Pancreas (tissue), 10 donors: ENCODE measurements at regions not wholly inside any gene's neighbourhood (a gene's known extent, or its start where the extent isn't known, plus 50 kb on each side); places are given as distances from the start of the nearest gene placed in this dataset.

Experiments used
- ATAC-seq, 4 donors: fragments of 200-7000 bp; cut with Tn5 transposase; one replicate each; pipeline versions ENCODE4 v1.8.0 to v1.9.1; 2020; ENCODE audit warnings: mild to moderate bottlenecking in 4 of 4, moderate library complexity in 4 of 4
- DNase-seq, 6 donors: peaks; one replicate each; pipeline ENCODE4 v3.0.0-alpha.2; 2020
- FAIRE-seq: peaks from 2 replicates; lab custom pipeline; 2012; peaks lifted over from hg19 to GRCh38; lab: Jason Lieb, UNC
- H3K27ac ChIP-seq, 4 donors: fragments of 200-600 bp; sonication (generic); 1 replicate in 3 of 4; 2 replicates in 1 of 4; pipeline versions ENCODE4 v1.5.0 to v1.8.0; 2020
- H3K27me3 ChIP-seq, 4 donors: fragments of 200-600 bp; one replicate each; pipeline ENCODE4 v1.8.0; 2021
- H3K36me3 ChIP-seq, 3 donors: fragments of 200-600 bp; sonication (generic) in 1 of 3; one replicate each; pipeline versions ENCODE4 v1.5.0 to v1.8.0; 2020 to 2021
- H3K4me1 ChIP-seq, 3 donors: fragments of 200-600 bp; one replicate each; pipeline ENCODE4 v1.8.0; 2021
- H3K4me3 ChIP-seq, 4 donors: fragments of 200-600 bp; sonication (generic) in 2 of 4; one replicate each; pipeline versions ENCODE4 v1.5.0 to v1.8.0; 2020 to 2021
- H3K9me3 ChIP-seq, 4 donors: fragments of 200-600 bp; one replicate each; pipeline ENCODE4 v1.8.0; 2021
- CTCF ChIP-seq, 4 donors: fragments of 200-600 bp; sonication (generic) in 3 of 4; IDR thresholded peaks; one replicate each; pipeline versions ENCODE4 v1.5.0 to v1.8.0; 2021; ENCODE audit warnings: antibody characterized with exemption in 4 of 4
- WGBS, 2 donors: extraction: QIAGEN DNeasy Blood & Tissue Kit; methylation state at CpG; one replicate each; pipeline ENCODE4 v1.1.7; 2013; 5-methylcytosine and 5-hydroxymethylcytosine counted together
- intact Hi-C, 3 donors: fragments of 100-400 bp; cut with DNase I; formaldehyde crosslinking; loops; one replicate each; pipeline versions ENCODE4 v1.11.1 to v1.14.2; 2022
- donor health status: healthy with polysubstance abuse.
- donor health status: DM: no; HTN: no; CAD: no; lungs with moderate emphysema.
- donor health status: DM: no; HTN: no; CAD: no.
- donor health status: control.
- donor health status: control.
- donor health status: Bipolar disorder and iron deficiency.
- donor health status: DM: yes; HTN: yes; CAD: no.
- donor health status: DM: no; HTN: no; CAD: no.
- donor health status: DM: no; HTN: no; CAD: no.
- donor health status: DM: yes; HTN: yes; CAD: no.

- Histone ChIP-seq H3K4me1 (no peaks in the 10 kb centered on the region), H3K27ac (no peak overlapping the region), H3K36me3 (no peaks in the 10 kb centered on the region), H3K4me3 (no peak overlapping the region), H3K27me3 (no peaks in the 10 kb centered on the region), H3K9me3 (no peaks in the 10 kb centered on the region)
- ATAC-seq (no peak), DNase-seq (no peak), FAIRE-seq (no peak)
- intact Hi-C loops: no loop called here
- TF ChIP-seq CTCF (IDR thresholded peaks at IDR 0.05): no peak
- 61 to 71% methylated on average over 6 of the region's 6 CpGs for WGBS, 2 donors
These were observed 147.9 kb downstream of the CDC5L start for GRCh38 chr6:44535446-44535845.

GRCh38 chr6:44535967-44536366, 148.5 kb downstream of the CDC5L start:
- DNase-seq: no peak

GRCh38 chr6:44537306-44538049, 150.0 kb downstream of the CDC5L start:
- intact Hi-C loops: no loop called here
- no peak for DNase-seq

More at GRCh38 chr6:44535967-44536366, 148.5 kb downstream of the CDC5L start:
- H3K9me3 ChIP-seq: no peaks in the 10 kb centered on the region
- WGBS, 2 donors: 87 to 88% methylated on average over 4 of the region's 4 CpGs
- no peak overlapping the region for H3K27ac ChIP-seq
- no peak for TF ChIP-seq CTCF (IDR thresholded peaks at IDR 0.05)
- no peak for ATAC-seq
- no peak for FAIRE-seq
- no peak overlapping the region for H3K4me3 ChIP-seq
- no peaks in the 10 kb centered on the region for H3K27me3 ChIP-seq
- intact Hi-C loops: no loop called here
- no peaks in the 10 kb centered on the region for H3K4me1 ChIP-seq
- no peaks in the 10 kb centered on the region for H3K36me3 ChIP-seq

GRCh38 chr6:44538131-44538806, 150.8 kb downstream of the CDC5L start:
- 63 to 71% methylated on average over 7 of the region's 7 CpGs for WGBS, 2 donors
- H3K27ac ChIP-seq: no peak overlapping the region
- FAIRE-seq (no peak), DNase-seq (no peak), ATAC-seq (no peak)
- no peaks in the 10 kb centered on the region for H3K36me3 ChIP-seq
- no peaks in the 10 kb centered on the region for H3K9me3 ChIP-seq
- no peaks in the 10 kb centered on the region for H3K27me3 ChIP-seq
- no peak for TF ChIP-seq CTCF (IDR thresholded peaks at IDR 0.05)
- no peak overlapping the region for H3K4me3 ChIP-seq
- intact Hi-C loops: no loop called here
- H3K4me1 ChIP-seq: no peaks in the 10 kb centered on the region

More at GRCh38 chr6:44537306-44538049, 150.0 kb downstream of the CDC5L start:
- no peak for ATAC-seq
- H3K27me3 ChIP-seq: no peaks in the 10 kb centered on the region
- H3K27ac ChIP-seq: no peak overlapping the region
- no peak for FAIRE-seq
- H3K9me3 ChIP-seq: no peaks in the 10 kb centered on the region
- TF ChIP-seq CTCF (IDR thresholded peaks at IDR 0.05): no peak
- no peaks in the 10 kb centered on the region for H3K36me3 ChIP-seq
- no peaks in the 10 kb centered on the region for H3K4me1 ChIP-seq
- 72 to 78% methylated on average over 10 of the region's 10 CpGs for WGBS, 2 donors
- no peak overlapping the region for H3K4me3 ChIP-seq

GRCh38 chr6:44538807-44539201, 151.3 kb downstream of the CDC5L start:
- H3K4me1 ChIP-seq: no peaks in the 10 kb centered on the region
- H3K27me3 ChIP-seq: no peaks in the 10 kb centered on the region
- DNase-seq (no peak), FAIRE-seq (no peak), ATAC-seq (no peak)
- no peak for TF ChIP-seq CTCF (IDR thresholded peaks at IDR 0.05)
- H3K9me3 ChIP-seq: no peaks in the 10 kb centered on the region
- intact Hi-C loops: no loop called here
- H3K36me3 ChIP-seq: no peaks in the 10 kb centered on the region
- WGBS, 2 donors: 61 to 64% methylated on average over 2 of the region's 2 CpGs
- no peak overlapping the region for H3K27ac ChIP-seq
- H3K4me3 ChIP-seq: no peak overlapping the region
